CD14-positive monocyte (primary cell): ENCODE measurements at regions not wholly inside any gene's neighbourhood (a gene's known extent, or its start where the extent isn't known, plus 50 kb on each side); places are given as distances from the start of the nearest gene placed in this dataset.

Experiments
- DNase-seq, 3 donors: peaks; one replicate each; pipeline ENCODE4 v3.0.0-alpha.2; 2011 to 2022
- H2AFZ ChIP-seq: 2 replicates; pipeline ENCODE4 v1.6.0; 2012; ENCODE audit warnings: mild to moderate bottlenecking, low read depth, low read length, inconsistent platforms; ENCODE audit not compliant: insufficient read depth, poor library complexity, severe bottlenecking
- H3K27ac ChIP-seq, 2 donors: 1 replicate in 1 of 2; 2 replicates in 1 of 2; pipeline ENCODE4 v1.5.1; 2012 to 2013; ENCODE audit warnings: low read length in 2 of 2, control low read depth in 1 of 2, inconsistent platforms in 1 of 2, low read depth in 1 of 2, mild to moderate bottlenecking in 1 of 2
- H3K27me3 ChIP-seq, 2 donors: one replicate each; pipeline versions ENCODE4 v1.6.0 to v1.6.1; 2011 to 2013; ENCODE audit warnings: low read length in 2 of 2; ENCODE audit not compliant: control insufficient read depth in 2 of 2, insufficient read depth in 2 of 2
- H3K36me3 ChIP-seq, 2 donors: replicated peaks in 1 of 2; 1 replicate in 1 of 2; 2 replicates in 1 of 2; pipeline versions ENCODE4 v1.5.1 to v1.6.1; 2012 to 2013; ENCODE audit warnings: low read length in 2 of 2, control low read depth in 1 of 2, inconsistent platforms in 1 of 2, mild to moderate bottlenecking in 1 of 2; ENCODE audit not compliant: insufficient read depth in 2 of 2, control insufficient read depth in 1 of 2
- H3K4me1 ChIP-seq, 2 donors: 1 replicate in 1 of 2; 2 replicates in 1 of 2; pipeline versions ENCODE4 v1.5.1 to v1.6.1; 2012 to 2013; ENCODE audit warnings: low read length in 2 of 2, control low read depth in 1 of 2, inconsistent platforms in 1 of 2, mild to moderate bottlenecking in 1 of 2, moderate library complexity in 1 of 2; ENCODE audit not compliant: insufficient read depth in 2 of 2, control insufficient read depth in 1 of 2
- H3K4me2 ChIP-seq: replicated peaks from 2 replicates; pipeline ENCODE3; 2012; ENCODE audit warnings: low read length, moderate library complexity, mild to moderate bottlenecking; ENCODE audit not compliant: poor library complexity, severe bottlenecking; ENCODE audit errors: extremely low read depth
- H3K4me3 ChIP-seq, 3 experiments: fragments of 200-600 bp in 1 of 3; sonication (generic) in 1 of 3; replicated peaks in 1 of 3; 1 replicate in 2 of 3; 2 replicates in 1 of 3; pipeline ENCODE4 v1.5.1; 2011 to 2013; ENCODE audit warnings: low read length in 3 of 3, mild to moderate bottlenecking in 3 of 3, control low read depth in 2 of 3, low read depth in 2 of 3, inconsistent platforms in 1 of 3, moderate library complexity in 1 of 3
- H3K79me2 ChIP-seq: 2 replicates; pipeline ENCODE4 v1.6.0; 2012; ENCODE audit warnings: mild to moderate bottlenecking, control low read depth, inconsistent platforms, low read length, moderate library complexity; ENCODE audit not compliant: insufficient read depth
- H3K9ac ChIP-seq: 2 replicates; pipeline ENCODE4 v1.6.0; 2017; ENCODE audit warnings: low read length, mild to moderate bottlenecking; ENCODE audit not compliant: insufficient read depth, poor library complexity, severe bottlenecking
- H3K9me3 ChIP-seq, 2 donors: replicated peaks in 1 of 2; 1 replicate in 1 of 2; 2 replicates in 1 of 2; pipeline versions ENCODE4 v1.5.1 to v1.6.1; 2012 to 2013; ENCODE audit warnings: low read length in 2 of 2, control low read depth in 1 of 2; ENCODE audit not compliant: control insufficient read depth in 1 of 2, insufficient read depth in 1 of 2
- H4K20me1 ChIP-seq: 2 replicates; pipeline ENCODE4 v1.6.0; 2012; ENCODE audit warnings: mild to moderate bottlenecking, low read length, control low read depth, moderate library complexity; ENCODE audit not compliant: insufficient read depth
- H3K27ac Mint-ChIP-seq, 7 donors: one replicate each; pipeline ENCODE4 v1.8.0; 2020; ENCODE audit warnings: mild to moderate bottlenecking in 7 of 7, mixed read lengths in 7 of 7, moderate library complexity in 6 of 7, inconsistent platforms in 2 of 7
- H3K27me3 Mint-ChIP-seq, 3 donors: one replicate each; pipeline ENCODE4 v1.8.0; 2021 to 2022; ENCODE audit warnings: low read depth in 3 of 3, mild to moderate bottlenecking in 3 of 3, mixed read lengths in 3 of 3, moderate library complexity in 3 of 3, inconsistent platforms in 1 of 3
- H3K36me3 Mint-ChIP-seq, 2 donors: one replicate each; pipeline ENCODE4 v1.8.0; 2020; ENCODE audit warnings: mixed read lengths in 2 of 2, inconsistent platforms in 1 of 2, mild to moderate bottlenecking in 1 of 2
- H3K4me1 Mint-ChIP-seq: one replicate; pipeline ENCODE4 v1.8.0; 2020; ENCODE audit warnings: mild to moderate bottlenecking, mixed read lengths
- H3K4me3 Mint-ChIP-seq, 2 donors: one replicate each; pipeline ENCODE4 v1.8.0; 2020; ENCODE audit warnings: mild to moderate bottlenecking in 2 of 2, mixed read lengths in 2 of 2, moderate library complexity in 1 of 2
- H3K9me3 Mint-ChIP-seq, 7 donors: one replicate each; pipeline ENCODE4 v1.8.0; 2020 to 2022; ENCODE audit warnings: mixed read lengths in 7 of 7, mild to moderate bottlenecking in 6 of 7, moderate library complexity in 6 of 7, inconsistent platforms in 2 of 7
- WGBS: methylation state at CpG from one replicate; pipeline ENCODE4 v1.1.5; 2013; ENCODE audit warnings: missing lambda C conversion rate; ENCODE audit not compliant: insufficient coverage; 5-methylcytosine and 5-hydroxymethylcytosine counted together
- intact Hi-C, 2 donors: fragments of 100-400 bp; cut with micrococcal nuclease; formaldehyde crosslinking; loops; one replicate each; pipeline versions ENCODE4 v1.15.0 to v1.15.1; 2023
- TF ChIP-seq, protein P1 (sequence below): fragments of 200-600 bp; IDR thresholded peaks from one replicate; pipeline ENCODE4 v1.8.0; 2022; ENCODE audit warnings: antibody characterized with exemption, mild to moderate bottlenecking

- no peak overlapping the region for H2AFZ ChIP-seq
- Mint-ChIP-seq H3K27me3 (peaks cover 0 to 4% (median 0%) of the 10 kb centered on the region in 3 donors), H3K9me3 (peaks cover 0 to 5% (median 0%) of the 10 kb centered on the region in 7 donors), H3K4me1 (no peaks in the 10 kb centered on the region), H3K36me3 (no peaks in the 10 kb centered on the region), H3K27ac (no peak overlapping the region), H3K4me3 (no peak overlapping the region)
- no peaks in the 10 kb centered on the region for H3K27me3 ChIP-seq
- H3K27ac ChIP-seq = no peak overlapping the region
- H3K4me1 ChIP-seq = no peaks in the 10 kb centered on the region
- no peaks in the 10 kb centered on the region for H4K20me1 ChIP-seq
- no CpG with 5 or more reads among the region's 2 CpGs for whole genome bisulfite sequencing
- no peak overlapping the region for H3K4me3 ChIP-seq
- H3K4me2 ChIP-seq = no peak overlapping the region
- no peaks in the 10 kb centered on the region for H3K9me3 ChIP-seq
- no peaks in the 10 kb centered on the region for H3K79me2 ChIP-seq
- no peaks in the 10 kb centered on the region for H3K36me3 ChIP-seq
- DNase-seq = no peak
- TF ChIP-seq, protein P1, sequence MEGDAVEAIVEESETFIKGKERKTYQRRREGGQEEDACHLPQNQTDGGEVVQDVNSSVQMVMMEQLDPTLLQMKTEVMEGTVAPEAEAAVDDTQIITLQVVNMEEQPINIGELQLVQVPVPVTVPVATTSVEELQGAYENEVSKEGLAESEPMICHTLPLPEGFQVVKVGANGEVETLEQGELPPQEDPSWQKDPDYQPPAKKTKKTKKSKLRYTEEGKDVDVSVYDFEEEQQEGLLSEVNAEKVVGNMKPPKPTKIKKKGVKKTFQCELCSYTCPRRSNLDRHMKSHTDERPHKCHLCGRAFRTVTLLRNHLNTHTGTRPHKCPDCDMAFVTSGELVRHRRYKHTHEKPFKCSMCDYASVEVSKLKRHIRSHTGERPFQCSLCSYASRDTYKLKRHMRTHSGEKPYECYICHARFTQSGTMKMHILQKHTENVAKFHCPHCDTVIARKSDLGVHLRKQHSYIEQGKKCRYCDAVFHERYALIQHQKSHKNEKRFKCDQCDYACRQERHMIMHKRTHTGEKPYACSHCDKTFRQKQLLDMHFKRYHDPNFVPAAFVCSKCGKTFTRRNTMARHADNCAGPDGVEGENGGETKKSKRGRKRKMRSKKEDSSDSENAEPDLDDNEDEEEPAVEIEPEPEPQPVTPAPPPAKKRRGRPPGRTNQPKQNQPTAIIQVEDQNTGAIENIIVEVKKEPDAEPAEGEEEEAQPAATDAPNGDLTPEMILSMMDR = no peak
- H3K9ac ChIP-seq = no peak overlapping the region
- intact Hi-C loops = no loop called here
Observed at GRCh38 chr11:131228378-131228777, 142.0 kb upstream of the NTM start.

DNA sequence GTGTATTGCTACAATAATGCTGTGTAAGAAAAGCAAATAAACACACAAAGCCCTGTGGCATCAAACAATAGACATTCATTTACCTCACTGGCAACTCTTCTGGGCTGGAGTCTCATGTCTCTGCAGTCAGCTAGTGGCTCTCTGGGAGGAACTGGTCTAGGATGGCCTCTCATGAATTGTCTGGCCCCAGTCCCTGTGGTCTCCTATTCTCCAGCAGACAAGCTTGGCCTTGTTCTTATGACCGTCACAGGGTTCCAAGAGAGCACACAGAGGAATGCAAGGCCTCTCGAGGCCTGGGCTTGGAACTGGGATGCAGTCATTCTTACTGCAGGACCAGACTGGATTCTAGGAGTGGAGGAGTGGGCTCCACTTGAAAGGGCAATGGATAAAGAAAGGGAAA lies 141.2 kb upstream of the NTM start:
- 95% methylated on average over 2 of the region's 2 CpGs for WGBS

More for the DNA sequence above, 141.2 kb upstream of the NTM start:
- Histone ChIP-seq H3K4me3 (no peak overlapping the region), H4K20me1 (no peaks in the 10 kb centered on the region), H3K27me3 (no peaks in the 10 kb centered on the region), H3K4me1 (no peaks in the 10 kb centered on the region), H3K36me3 (no peaks in the 10 kb centered on the region), H3K27ac (no peak overlapping the region), H2AFZ (no peak overlapping the region), H3K9me3 (no peaks in the 10 kb centered on the region), H3K4me2 (no peak overlapping the region), H3K9ac (no peak overlapping the region), H3K79me2 (no peaks in the 10 kb centered on the region)
- Mint-ChIP-seq H3K9me3 (peaks cover 0 to 5% (median 0%) of the 10 kb centered on the region in 7 donors), H3K4me1 (no peaks in the 10 kb centered on the region), H3K27ac (no peak overlapping the region), H3K36me3 (no peaks in the 10 kb centered on the region), H3K27me3 (peaks cover 0 to 4% (median 0%) of the 10 kb centered on the region in 3 donors), H3K4me3 (no peak overlapping the region)
- intact Hi-C loops = no loop called here
- no peak for DNase-seq
- TF ChIP-seq, protein P1 = no peak
